GM06990 (cell line): ENCODE measurements at regions not wholly inside any gene's neighbourhood (a gene's known extent, or its start where the extent isn't known, plus 50 kb on each side); places are given as distances from the start of the nearest gene placed in this dataset.

Experiments
- DNase-seq: peaks from one replicate; pipeline ENCODE4 v3.0.0-alpha.2; 2011; ENCODE audit not compliant: insufficient read length; ENCODE audit errors: extremely low read depth
- H3K27me3 ChIP-seq: replicated peaks from 2 replicates; pipeline ENCODE4 v1.6.0; 2011; ENCODE audit warnings: low read length; ENCODE audit not compliant: control insufficient read depth, insufficient read depth
- H3K36me3 ChIP-seq: 2 replicates; pipeline ENCODE4 v1.5.1; 2011; ENCODE audit warnings: low read length; ENCODE audit not compliant: control insufficient read depth, insufficient read depth
- H3K4me3 ChIP-seq: replicated peaks from 2 replicates; pipeline ENCODE4 v1.5.1; 2011; ENCODE audit warnings: low read depth, mild to moderate bottlenecking, control low read depth, low read length
- TF ChIP-seq, protein P1 (sequence below): IDR thresholded peaks from 2 replicates; pipeline ENCODE4 v1.5.1; 2011; ENCODE audit warnings: low read length, control low read depth, mild to moderate bottlenecking, inconsistent platforms; ENCODE audit not compliant: insufficient read depth, poor library complexity, severe bottlenecking

DNA sequence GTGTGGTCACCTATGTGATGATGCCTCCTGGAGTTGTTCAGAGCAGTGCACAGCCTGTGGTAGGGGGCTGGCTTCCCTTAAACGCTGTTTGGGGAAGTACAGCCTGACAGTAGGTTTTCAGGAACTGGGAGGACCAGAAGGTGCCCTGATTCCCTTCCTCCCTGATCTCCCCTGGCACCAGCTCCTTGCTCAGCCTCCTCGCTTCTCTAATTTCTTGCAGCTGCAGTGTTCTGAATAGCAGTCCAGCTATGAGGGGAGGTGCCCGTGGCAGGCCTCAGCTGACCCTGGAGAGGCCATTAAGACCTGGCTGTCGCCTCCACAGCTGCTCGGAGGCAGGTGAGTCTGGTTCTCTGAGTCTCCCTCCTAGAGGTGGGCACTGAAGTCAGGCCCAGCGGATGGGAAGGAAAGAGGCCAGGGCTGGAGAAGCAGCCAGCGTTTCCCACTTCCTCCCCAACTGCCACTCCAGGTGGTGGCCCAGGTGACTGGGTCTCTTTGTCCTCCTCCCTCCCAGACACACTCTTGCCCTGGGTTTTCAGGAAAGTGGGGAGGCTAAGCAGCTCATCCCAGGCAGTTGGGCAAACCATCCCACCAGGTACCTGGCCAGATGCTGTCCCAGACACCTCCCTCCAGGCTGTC lies 52.0 kb upstream of the RPL11 start:
- no peak for DNase-seq
- H3K27me3 ChIP-seq, result no peaks in the 10 kb centered on the region
- H3K4me3 ChIP-seq, result no peak overlapping the region
- H3K36me3 ChIP-seq, result no peaks in the 10 kb centered on the region
- TF ChIP-seq, protein P1, sequence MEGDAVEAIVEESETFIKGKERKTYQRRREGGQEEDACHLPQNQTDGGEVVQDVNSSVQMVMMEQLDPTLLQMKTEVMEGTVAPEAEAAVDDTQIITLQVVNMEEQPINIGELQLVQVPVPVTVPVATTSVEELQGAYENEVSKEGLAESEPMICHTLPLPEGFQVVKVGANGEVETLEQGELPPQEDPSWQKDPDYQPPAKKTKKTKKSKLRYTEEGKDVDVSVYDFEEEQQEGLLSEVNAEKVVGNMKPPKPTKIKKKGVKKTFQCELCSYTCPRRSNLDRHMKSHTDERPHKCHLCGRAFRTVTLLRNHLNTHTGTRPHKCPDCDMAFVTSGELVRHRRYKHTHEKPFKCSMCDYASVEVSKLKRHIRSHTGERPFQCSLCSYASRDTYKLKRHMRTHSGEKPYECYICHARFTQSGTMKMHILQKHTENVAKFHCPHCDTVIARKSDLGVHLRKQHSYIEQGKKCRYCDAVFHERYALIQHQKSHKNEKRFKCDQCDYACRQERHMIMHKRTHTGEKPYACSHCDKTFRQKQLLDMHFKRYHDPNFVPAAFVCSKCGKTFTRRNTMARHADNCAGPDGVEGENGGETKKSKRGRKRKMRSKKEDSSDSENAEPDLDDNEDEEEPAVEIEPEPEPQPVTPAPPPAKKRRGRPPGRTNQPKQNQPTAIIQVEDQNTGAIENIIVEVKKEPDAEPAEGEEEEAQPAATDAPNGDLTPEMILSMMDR, result no peak

DNA sequence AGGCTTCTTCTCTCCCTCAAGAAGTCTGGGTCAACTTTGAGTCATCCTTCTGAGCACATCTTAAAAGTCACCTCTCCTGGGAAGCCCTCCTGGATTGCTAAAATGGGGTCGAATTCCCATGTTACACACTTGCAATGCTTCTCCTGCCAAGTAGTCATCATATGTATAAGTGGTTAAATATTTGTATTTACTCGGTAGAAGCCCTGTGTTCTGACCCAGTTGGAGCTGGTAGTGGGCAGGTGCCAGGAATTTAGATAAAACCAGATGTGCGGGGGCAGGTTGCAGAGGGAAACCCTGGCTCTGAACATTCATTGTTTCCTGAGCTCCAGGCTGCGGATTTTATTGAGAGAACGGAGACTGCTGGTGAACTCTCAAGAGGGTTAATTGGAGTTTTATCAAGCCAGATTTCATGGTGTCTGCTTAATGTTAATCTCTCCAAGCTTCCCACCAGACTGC lies 52.8 kb upstream of the RPL11 start:
- Histone ChIP-seq H3K27me3 (no peaks in the 10 kb centered on the region), H3K4me3 (no peak overlapping the region), H3K36me3 (no peaks in the 10 kb centered on the region)
- TF ChIP-seq, protein P1, result no peak
- DNase-seq, result no peak

DNA sequence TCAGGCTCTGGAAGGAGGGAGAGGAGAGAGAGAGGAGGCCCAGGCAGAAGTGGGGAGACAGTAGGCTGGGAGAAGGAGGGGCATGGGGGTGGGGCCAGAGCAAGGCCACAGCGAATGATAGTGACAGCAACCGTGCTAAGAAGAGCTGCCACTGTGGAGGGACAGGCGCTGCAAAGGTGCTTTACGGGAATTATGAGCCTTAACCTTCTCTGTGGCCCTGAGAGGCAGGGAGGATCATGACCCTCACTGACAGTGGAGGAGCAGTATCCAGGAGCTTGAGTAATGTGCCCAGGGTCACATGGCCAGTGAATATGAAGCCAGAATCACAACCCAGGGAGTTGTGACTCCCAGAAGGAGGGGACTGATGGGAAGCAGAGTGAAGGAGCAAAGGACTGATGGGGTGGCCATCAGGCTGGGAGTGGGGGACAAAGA lies 53.4 kb upstream of the RPL11 start:
- H3K27me3 ChIP-seq, result no peaks in the 10 kb centered on the region
- no peaks in the 10 kb centered on the region for H3K36me3 ChIP-seq
- DNase-seq, result no peak
- no peak overlapping the region for H3K4me3 ChIP-seq
- TF ChIP-seq, protein P1, result no peak

DNA sequence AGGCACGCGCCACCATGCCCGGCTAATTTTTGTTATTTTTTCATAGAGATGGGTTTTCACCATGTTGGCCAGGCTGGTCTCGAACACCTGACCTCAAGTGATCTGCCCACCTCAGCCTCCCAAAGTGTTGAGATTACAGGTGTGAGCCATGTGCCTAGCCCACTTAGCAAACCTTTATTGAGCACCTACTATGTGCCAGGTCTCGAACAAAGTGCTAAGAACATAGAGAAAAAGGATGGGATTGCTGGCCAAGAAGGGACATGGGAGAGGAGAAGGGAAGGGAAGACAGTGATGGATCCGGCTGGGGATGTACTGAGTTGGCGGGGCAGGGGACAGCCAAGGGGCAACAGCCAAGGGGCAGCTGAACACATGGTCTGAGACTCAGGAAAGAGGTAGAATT lies 55.6 kb upstream of the RPL11 start:
- TF ChIP-seq, protein P1, result no peak
- Histone ChIP-seq H3K36me3 (no peaks in the 10 kb centered on the region), H3K27me3 (no peaks in the 10 kb centered on the region), H3K4me3 (no peak overlapping the region)
- no peak for DNase-seq

DNA sequence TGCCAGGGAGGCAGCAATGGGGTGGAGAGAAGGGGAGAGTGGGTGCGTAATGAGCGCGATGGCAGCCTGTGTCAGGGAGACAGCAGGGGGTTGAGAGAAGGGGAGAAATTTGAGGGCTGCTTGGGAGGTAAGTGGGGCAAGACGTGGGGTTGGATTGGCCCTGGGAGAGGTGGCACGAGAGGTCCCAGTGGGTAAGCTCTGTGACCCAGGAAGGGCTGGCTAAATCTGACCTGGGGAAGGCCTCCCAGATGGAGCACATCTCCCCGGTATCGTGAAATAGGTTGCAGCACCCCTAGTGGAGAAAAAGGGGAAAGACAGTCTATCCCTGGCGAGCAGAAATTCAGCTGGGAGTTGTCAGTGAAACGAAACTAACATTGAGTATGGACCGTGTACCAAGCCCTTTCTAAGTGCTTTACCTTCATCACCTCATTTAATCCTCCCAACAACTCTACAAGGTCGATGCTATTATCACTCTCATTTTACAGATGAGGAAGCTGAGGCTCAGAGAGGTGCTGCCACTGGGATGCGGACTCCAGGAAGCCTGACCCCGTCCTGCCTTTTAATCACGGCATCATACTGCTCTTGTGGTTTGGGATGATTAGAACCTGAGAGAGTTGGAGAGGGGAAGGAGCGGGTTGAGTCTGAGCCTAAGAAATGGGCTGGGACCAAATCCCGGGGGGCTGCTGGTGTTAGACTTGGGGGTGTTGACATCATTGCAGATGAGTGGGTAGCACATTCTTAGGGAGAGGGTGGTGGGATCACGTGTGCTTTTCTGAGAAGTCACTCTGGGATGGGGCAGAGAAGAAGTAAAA lies 56.6 kb upstream of the RPL11 start:
- H3K27me3 ChIP-seq, result no peaks in the 10 kb centered on the region
- H3K36me3 ChIP-seq, result no peaks in the 10 kb centered on the region
- DNase-seq, result peak; percentile 68
- TF ChIP-seq, protein P1, result peak; percentile 94
- peak overlapping the region; percentile 37 for H3K4me3 ChIP-seq
